Astrocyte of the spinal cord (primary cell): ENCODE measurements at regions not wholly inside any gene's neighbourhood (a gene's known extent, or its start where the extent isn't known, plus 50 kb on each side); places are given as distances from the start of the nearest gene placed in this dataset.

Experiments used
- DNase-seq: peaks from one replicate; pipeline ENCODE4 v3.0.0; 2011; ENCODE audit warnings: low read depth, low spot score
- H3K4me3 ChIP-seq: 2 replicates; pipeline ENCODE4 v1.5.1; 2011; ENCODE audit warnings: low read depth, mild to moderate bottlenecking, low read length, moderate library complexity
- CTCF ChIP-seq: IDR thresholded peaks from 2 replicates; pipeline ENCODE4 v1.5.1; 2012; ENCODE audit warnings: low read depth, mild to moderate bottlenecking, low read length, inconsistent platforms
- in situ Hi-C: cut with HindIII; loops from 2 replicates; pipeline ENCODE4 v1.10.0; 2017; ENCODE audit warnings: low sequenced_read_pairs

DNA sequence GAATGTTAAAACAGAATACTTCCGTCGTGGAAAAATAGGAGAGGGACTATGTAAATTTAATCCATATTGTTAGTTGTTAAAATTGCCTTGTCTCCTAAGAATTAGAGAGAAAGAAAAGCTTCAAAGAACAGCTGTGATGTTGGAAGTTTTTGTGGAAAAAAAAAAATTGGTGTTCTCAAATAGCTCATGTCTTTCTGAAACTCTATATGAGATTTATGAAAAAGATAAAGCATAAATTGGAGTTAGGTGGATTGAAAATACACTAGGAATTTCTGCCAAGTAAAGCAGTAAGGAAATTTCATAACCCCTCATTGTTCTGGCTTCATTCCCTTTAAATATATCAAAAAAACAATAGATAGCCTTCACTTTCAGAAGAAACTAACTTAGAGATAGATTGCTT, 274.0 kb upstream of the ADAMTS5 start:
- DNase-seq: no peak
- in situ Hi-C loops: no loop called here
- H3K4me3 ChIP-seq: no peak overlapping the region
- no peak for TF ChIP-seq CTCF

DNA sequence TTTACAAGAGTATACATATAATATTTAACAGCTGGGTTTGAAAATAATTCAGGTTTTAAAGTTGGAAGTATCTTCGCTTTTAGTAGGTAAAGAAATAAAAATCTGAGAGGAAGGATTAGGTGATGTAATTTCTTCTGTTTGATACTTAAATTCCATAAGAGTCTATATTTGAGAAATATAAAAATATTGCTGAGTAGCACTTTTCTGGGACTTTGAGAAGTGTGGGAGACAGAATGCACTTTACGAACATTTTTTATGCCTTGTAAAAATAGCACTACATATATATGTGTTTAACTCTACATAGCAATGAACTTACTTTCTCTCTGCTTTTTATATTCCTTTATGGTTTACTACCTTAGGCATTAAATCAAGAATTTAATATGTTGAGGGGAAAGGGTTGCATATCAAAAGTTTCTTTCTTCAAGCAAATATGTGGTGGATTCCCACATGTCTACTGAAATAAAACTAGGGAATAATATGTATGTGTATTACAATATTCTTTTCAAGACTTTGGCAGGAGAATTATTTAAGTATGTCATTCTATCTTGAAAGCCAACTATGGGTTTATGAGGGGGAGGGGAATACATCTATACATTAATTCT, 266.7 kb upstream of the ADAMTS5 start:
- in situ Hi-C loops: no loop called here
- DNase-seq: no peak
- no peak for TF ChIP-seq CTCF
- no peak overlapping the region for H3K4me3 ChIP-seq

- TF ChIP-seq CTCF: no peak
- DNase-seq: no peak
- H3K4me3 ChIP-seq: no peak overlapping the region
- in situ Hi-C loops: no loop called here
Measured at GRCh38 chr21:27225940-27226339, 259.1 kb upstream of the ADAMTS5 start.

DNA sequence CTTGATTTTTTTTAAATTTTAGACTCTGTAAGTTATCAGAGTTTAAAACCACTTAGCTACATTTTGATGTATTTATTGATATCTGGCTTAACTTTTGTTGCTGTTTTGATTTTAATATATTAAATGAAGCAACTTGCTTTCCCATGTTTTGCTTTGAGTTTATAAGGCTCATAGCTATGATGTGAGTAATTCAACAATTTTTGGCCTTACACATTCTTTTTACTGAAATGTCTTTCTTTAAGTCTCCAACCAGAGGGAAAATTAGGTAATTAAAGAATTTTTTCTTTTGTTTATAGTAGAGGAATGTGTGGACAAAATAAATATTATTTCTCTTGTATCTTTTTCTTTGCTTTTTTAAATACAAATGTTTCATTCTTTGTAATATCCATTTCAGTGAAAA, 258.3 kb upstream of the ADAMTS5 start:
- no peak for TF ChIP-seq CTCF
- in situ Hi-C loops: no loop called here
- H3K4me3 ChIP-seq: no peak overlapping the region
- peak; percentile 23 for DNase-seq

GRCh38 chr21:27224169-27224568, 257.3 kb upstream of the ADAMTS5 start:
- in situ Hi-C loops: no loop called here
- TF ChIP-seq CTCF: no peak
- no peak for DNase-seq
- no peak overlapping the region for H3K4me3 ChIP-seq

- H3K4me3 ChIP-seq: no peak overlapping the region
- DNase-seq: no peak
- in situ Hi-C loops: no loop called here
- TF ChIP-seq CTCF: no peak
Measured at GRCh38 chr21:27221077-27221476, 254.2 kb upstream of the ADAMTS5 start.

DNA sequence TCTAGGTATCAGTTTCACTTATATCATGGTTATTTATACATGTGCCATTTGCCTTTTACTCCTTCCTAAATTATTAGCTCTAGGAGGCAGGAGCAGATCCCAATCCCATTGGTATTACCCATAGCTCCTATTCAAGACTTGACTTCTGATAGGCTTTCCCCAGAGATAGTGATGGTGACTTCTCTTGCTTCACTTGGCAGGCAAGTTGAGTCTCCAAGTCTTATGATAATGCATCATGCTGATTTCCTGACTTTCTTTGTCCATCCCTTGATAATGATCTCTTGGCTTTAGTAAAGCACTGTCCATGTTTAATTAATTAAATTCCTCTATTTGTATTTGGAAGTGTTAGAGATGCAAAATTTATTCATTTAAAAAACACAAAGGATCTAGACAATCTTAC, 253.5 kb upstream of the ADAMTS5 start:
- H3K4me3 ChIP-seq: no peak overlapping the region
- TF ChIP-seq CTCF: no peak
- in situ Hi-C loops: no loop called here
- DNase-seq: no peak
